Neural cell (in vitro differentiated cells): ENCODE measurements at regions not wholly inside any gene's neighbourhood (a gene's known extent, or its start where the extent isn't known, plus 50 kb on each side); places are given as distances from the start of the nearest gene placed in this dataset.

Experiments used
- H2AFZ ChIP-seq: fragments of 200-600, 300-800 bp; sonication (generic), shearing (Covaris generic); 2 replicates; pipeline ENCODE4 v1.6.0; 2014; ENCODE audit warnings: low read depth, mild to moderate bottlenecking, antibody characterized with exemption, low read length, moderate library complexity
- H3F3A ChIP-seq: fragments of 200-600 bp; shearing (Covaris generic); 2 replicates; pipeline ENCODE4 v1.6.1; 2016; ENCODE audit warnings: mild to moderate bottlenecking, moderate library complexity, mixed read lengths, antibody characterized with exemption, low read length; ENCODE audit not compliant: insufficient read depth, poor library complexity, severe bottlenecking
- H3K27ac ChIP-seq: fragments of 200-600, 300-800 bp; sonication (generic), shearing (Covaris generic); 2 replicates; pipeline ENCODE4 v1.5.1; 2014; ENCODE audit warnings: mild to moderate bottlenecking, low read length, moderate library complexity
- H3K27me3 ChIP-seq: fragments of 300-800, 200-600 bp; sonication (generic), shearing (Covaris generic); 2 replicates; pipeline ENCODE4 v1.6.0; 2014; ENCODE audit warnings: mild to moderate bottlenecking, low read depth, low read length, moderate library complexity; ENCODE audit not compliant: insufficient read depth
- H3K36me3 ChIP-seq: fragments of 300-800, 200-600 bp; sonication (generic), shearing (Covaris generic); 2 replicates; pipeline ENCODE4 v1.5.1; 2014; ENCODE audit warnings: mild to moderate bottlenecking, antibody characterized with exemption, low read length, moderate library complexity; ENCODE audit not compliant: insufficient read depth
- H3K4me2 ChIP-seq: fragments of 300-800, 200-600 bp; sonication (generic), shearing (Covaris generic); 2 replicates; pipeline ENCODE4 v1.6.0; 2014; ENCODE audit warnings: mild to moderate bottlenecking, low read length
- H3K4me3 ChIP-seq: fragments of 300-800, 200-600 bp; sonication (generic), shearing (Covaris generic); 2 replicates; pipeline ENCODE4 v1.5.1; 2014; ENCODE audit warnings: mild to moderate bottlenecking, low read length, moderate library complexity
- H3K79me2 ChIP-seq: fragments of 200-600 bp; shearing (Covaris generic); replicated peaks from 2 replicates; pipeline ENCODE4 v1.6.0; 2014; ENCODE audit warnings: mild to moderate bottlenecking, low read length, moderate library complexity; ENCODE audit not compliant: insufficient read depth
- H3K9ac ChIP-seq: fragments of 300-800, 200-600 bp; sonication (generic), shearing (Covaris generic); 2 replicates; pipeline ENCODE4 v1.6.1; 2016; ENCODE audit warnings: mild to moderate bottlenecking, low read length, mixed read lengths
- H3K9me2 ChIP-seq: fragments of 200-600 bp; shearing (Covaris generic); 2 replicates; pipeline ENCODE4 v1.6.1; 2016; ENCODE audit warnings: mild to moderate bottlenecking, low read length, mixed read lengths; ENCODE audit not compliant: insufficient read depth
- H3K9me3 ChIP-seq: fragments of 200-600, 300-800 bp; sonication (generic), shearing (Covaris generic); 2 replicates; pipeline ENCODE4 v1.6.1; 2016; ENCODE audit warnings: mild to moderate bottlenecking, mixed run types, low read length, moderate library complexity, mixed read lengths
- H4K20me1 ChIP-seq: fragments of 200-600 bp; shearing (Covaris generic); 2 replicates; pipeline ENCODE4 v1.6.1; 2016; ENCODE audit warnings: mild to moderate bottlenecking, mixed run types; ENCODE audit not compliant: insufficient read depth
- EP300 ChIP-seq: fragments of 450-650 bp; conservative IDR thresholded peaks from 2 replicates; pipeline ENCODE4 v1.6.1; 2014; ENCODE audit warnings: antibody characterized with exemption, mild to moderate bottlenecking, moderate library complexity; ENCODE audit not compliant: poor library complexity, severe bottlenecking
- EZH2 ChIP-seq: fragments of 200-600, 300-800 bp; shearing (Covaris generic), sonication (generic); IDR thresholded peaks from 2 replicates; pipeline ENCODE4 v1.6.1; 2014; ENCODE audit warnings: antibody characterized with exemption, low read length, borderline replicate concordance, mild to moderate bottlenecking; ENCODE audit not compliant: insufficient read depth, poor library complexity, severe bottlenecking
- MXI1 ChIP-seq: fragments of 450-650 bp; conservative IDR thresholded peaks from 2 replicates; pipeline ENCODE4 v1.6.1; 2014; ENCODE audit warnings: antibody characterized with exemption, mild to moderate bottlenecking; ENCODE audit not compliant: poor library complexity, severe bottlenecking
- POLR2AphosphoS5 ChIP-seq: IDR thresholded peaks from 2 replicates; pipeline ENCODE4 v1.6.1; 2012
- RAD21 ChIP-seq: fragments of 450-650 bp; conservative IDR thresholded peaks from 2 replicates; pipeline ENCODE4 v1.6.1; 2014; ENCODE audit warnings: antibody characterized with exemption, mild to moderate bottlenecking, moderate library complexity
- SMC3 ChIP-seq: fragments of 450-650 bp; conservative IDR thresholded peaks from 2 replicates; pipeline ENCODE4 v1.6.1; 2014; ENCODE audit warnings: antibody characterized with exemption, mild to moderate bottlenecking, moderate library complexity; ENCODE audit not compliant: poor library complexity
- TAF1 ChIP-seq: IDR thresholded peaks from 2 replicates; pipeline ENCODE4 v1.6.1; 2012; ENCODE audit warnings: low read depth
- TF ChIP-seq, protein P1 (sequence below): IDR thresholded peaks from 2 replicates; pipeline ENCODE4 v1.6.1; 2012; ENCODE audit warnings: borderline replicate concordance
- TF ChIP-seq, protein P2 (sequence below): fragments of 450-650 bp; IDR thresholded peaks from 2 replicates; pipeline ENCODE4 v1.5.1; 2014; ENCODE audit warnings: antibody characterized with exemption, mild to moderate bottlenecking, moderate library complexity; ENCODE audit not compliant: poor library complexity, severe bottlenecking

DNA sequence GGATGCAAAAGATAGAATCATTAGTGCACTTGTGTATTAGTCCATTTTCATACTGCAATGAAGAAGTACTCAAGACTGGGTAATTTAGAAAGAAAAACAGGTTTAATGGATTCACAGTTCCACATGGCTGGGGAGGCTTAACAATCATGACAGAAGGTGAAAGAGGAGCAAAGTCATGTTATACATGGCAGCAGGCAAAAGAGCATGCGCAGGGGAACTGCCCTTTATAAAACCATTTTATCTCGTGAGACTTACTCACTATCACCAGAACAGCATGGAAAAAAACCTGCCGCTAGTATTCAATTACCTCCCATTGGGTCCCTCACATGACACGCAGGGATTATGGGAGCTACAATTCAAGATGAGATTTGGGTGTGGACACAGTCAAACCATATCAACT is 129.4 kb downstream of the SCG2 start:
- no peaks in the 10 kb centered on the region for H3K27me3 ChIP-seq
- no peaks in the 10 kb centered on the region for H3K79me2 ChIP-seq
- H3K9me3 ChIP-seq: no peaks in the 10 kb centered on the region
- no peaks in the 10 kb centered on the region for H3F3A ChIP-seq
- H3K36me3 ChIP-seq: no peaks in the 10 kb centered on the region
- no peak overlapping the region for H2AFZ ChIP-seq
- H3K4me3 ChIP-seq: no peak overlapping the region
- no peak overlapping the region for H3K4me2 ChIP-seq
- TF ChIP-seq EP300: no peak
- TF ChIP-seq EZH2: no peak
- TF ChIP-seq RAD21: no peak
- TF ChIP-seq, protein P1, sequence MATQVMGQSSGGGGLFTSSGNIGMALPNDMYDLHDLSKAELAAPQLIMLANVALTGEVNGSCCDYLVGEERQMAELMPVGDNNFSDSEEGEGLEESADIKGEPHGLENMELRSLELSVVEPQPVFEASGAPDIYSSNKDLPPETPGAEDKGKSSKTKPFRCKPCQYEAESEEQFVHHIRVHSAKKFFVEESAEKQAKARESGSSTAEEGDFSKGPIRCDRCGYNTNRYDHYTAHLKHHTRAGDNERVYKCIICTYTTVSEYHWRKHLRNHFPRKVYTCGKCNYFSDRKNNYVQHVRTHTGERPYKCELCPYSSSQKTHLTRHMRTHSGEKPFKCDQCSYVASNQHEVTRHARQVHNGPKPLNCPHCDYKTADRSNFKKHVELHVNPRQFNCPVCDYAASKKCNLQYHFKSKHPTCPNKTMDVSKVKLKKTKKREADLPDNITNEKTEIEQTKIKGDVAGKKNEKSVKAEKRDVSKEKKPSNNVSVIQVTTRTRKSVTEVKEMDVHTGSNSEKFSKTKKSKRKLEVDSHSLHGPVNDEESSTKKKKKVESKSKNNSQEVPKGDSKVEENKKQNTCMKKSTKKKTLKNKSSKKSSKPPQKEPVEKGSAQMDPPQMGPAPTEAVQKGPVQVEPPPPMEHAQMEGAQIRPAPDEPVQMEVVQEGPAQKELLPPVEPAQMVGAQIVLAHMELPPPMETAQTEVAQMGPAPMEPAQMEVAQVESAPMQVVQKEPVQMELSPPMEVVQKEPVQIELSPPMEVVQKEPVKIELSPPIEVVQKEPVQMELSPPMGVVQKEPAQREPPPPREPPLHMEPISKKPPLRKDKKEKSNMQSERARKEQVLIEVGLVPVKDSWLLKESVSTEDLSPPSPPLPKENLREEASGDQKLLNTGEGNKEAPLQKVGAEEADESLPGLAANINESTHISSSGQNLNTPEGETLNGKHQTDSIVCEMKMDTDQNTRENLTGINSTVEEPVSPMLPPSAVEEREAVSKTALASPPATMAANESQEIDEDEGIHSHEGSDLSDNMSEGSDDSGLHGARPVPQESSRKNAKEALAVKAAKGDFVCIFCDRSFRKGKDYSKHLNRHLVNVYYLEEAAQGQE: no peak
- TF ChIP-seq MXI1: no peak
- H3K9ac ChIP-seq: no peak overlapping the region
- no peaks in the 10 kb centered on the region for H4K20me1 ChIP-seq
- no peaks in the 10 kb centered on the region for H3K9me2 ChIP-seq
- no peak overlapping the region for H3K27ac ChIP-seq

DNA sequence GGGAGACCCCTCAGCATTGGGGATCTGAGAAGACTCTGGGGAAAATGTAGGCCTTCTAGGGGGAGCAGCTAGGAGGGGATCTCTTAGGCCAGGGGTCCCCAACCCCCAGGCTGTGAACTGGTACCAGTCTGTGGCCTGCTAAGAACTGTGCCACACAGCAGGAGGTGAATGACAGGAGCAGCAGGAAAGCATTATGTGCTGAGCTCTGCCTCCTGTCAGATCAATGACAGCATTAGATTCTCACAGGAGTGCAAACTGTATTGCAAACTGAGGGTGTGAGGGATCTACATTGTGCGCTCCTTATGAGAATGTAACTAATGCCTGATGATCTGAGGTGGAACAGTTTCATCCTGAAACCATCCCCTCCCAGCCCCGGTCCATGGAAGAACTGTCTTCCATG is 127.3 kb downstream of the SCG2 start:
- Histone ChIP-seq H3K9me2 (no peaks in the 10 kb centered on the region), H3K36me3 (no peaks in the 10 kb centered on the region), H3F3A (no peaks in the 10 kb centered on the region), H3K27me3 (no peaks in the 10 kb centered on the region), H3K4me2 (no peak overlapping the region), H3K9me3 (no peaks in the 10 kb centered on the region), H3K79me2 (no peaks in the 10 kb centered on the region), H3K4me3 (peak overlapping the region; percentile 10), H3K9ac (no peak overlapping the region), H2AFZ (no peak overlapping the region), H4K20me1 (no peaks in the 10 kb centered on the region), H3K27ac (peak overlapping the region; percentile 52)
- TF ChIP-seq EP300 (peak; percentile 82), POLR2AphosphoS5 (peak; percentile 75), EZH2 (no peak)
- TF ChIP-seq, protein P1: no peak

DNA sequence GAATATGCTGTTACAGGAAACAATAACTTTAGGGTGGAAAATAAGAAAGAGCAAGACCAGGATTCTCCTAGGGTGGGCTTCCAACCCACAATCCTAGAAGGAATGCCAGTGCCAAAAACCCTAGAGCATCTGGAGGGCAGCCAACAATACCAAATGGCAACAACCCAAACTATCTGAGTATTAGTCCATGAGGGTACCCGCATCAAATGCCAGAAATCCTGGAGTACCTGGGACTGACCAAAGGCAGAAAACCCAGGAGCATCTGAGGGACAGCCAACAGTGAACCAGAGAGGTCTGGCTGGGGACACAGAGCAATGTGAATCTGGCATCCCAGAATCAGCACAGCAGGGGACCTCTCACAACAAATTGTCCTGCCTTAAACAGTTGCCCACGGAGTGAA is 126.3 kb downstream of the SCG2 start:
- no peak overlapping the region for H3K4me3 ChIP-seq
- H3K79me2 ChIP-seq: no peaks in the 10 kb centered on the region
- no peak overlapping the region for H3K27ac ChIP-seq
- TF ChIP-seq EZH2: no peak
- no peak for TF ChIP-seq SMC3
- TF ChIP-seq, protein P1: no peak
- no peak for TF ChIP-seq MXI1
- TF ChIP-seq, protein P2, sequence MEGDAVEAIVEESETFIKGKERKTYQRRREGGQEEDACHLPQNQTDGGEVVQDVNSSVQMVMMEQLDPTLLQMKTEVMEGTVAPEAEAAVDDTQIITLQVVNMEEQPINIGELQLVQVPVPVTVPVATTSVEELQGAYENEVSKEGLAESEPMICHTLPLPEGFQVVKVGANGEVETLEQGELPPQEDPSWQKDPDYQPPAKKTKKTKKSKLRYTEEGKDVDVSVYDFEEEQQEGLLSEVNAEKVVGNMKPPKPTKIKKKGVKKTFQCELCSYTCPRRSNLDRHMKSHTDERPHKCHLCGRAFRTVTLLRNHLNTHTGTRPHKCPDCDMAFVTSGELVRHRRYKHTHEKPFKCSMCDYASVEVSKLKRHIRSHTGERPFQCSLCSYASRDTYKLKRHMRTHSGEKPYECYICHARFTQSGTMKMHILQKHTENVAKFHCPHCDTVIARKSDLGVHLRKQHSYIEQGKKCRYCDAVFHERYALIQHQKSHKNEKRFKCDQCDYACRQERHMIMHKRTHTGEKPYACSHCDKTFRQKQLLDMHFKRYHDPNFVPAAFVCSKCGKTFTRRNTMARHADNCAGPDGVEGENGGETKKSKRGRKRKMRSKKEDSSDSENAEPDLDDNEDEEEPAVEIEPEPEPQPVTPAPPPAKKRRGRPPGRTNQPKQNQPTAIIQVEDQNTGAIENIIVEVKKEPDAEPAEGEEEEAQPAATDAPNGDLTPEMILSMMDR: no peak
- no peak for TF ChIP-seq POLR2AphosphoS5
- TF ChIP-seq EP300: no peak
- no peak for TF ChIP-seq TAF1
- TF ChIP-seq RAD21: no peak
- no peak overlapping the region for H3K4me2 ChIP-seq
- H3K27me3 ChIP-seq: no peaks in the 10 kb centered on the region
- no peaks in the 10 kb centered on the region for H3F3A ChIP-seq
- H4K20me1 ChIP-seq: no peaks in the 10 kb centered on the region
- H3K9ac ChIP-seq: no peak overlapping the region
- H3K36me3 ChIP-seq: no peaks in the 10 kb centered on the region
- no peak overlapping the region for H2AFZ ChIP-seq
- H3K9me3 ChIP-seq: no peaks in the 10 kb centered on the region
- H3K9me2 ChIP-seq: no peaks in the 10 kb centered on the region
